Tibial artery (tissue), 4 donors: ENCODE measurements at regions not wholly inside any gene's neighbourhood (a gene's known extent, or its start where the extent isn't known, plus 50 kb on each side); places are given as distances from the start of the nearest gene placed in this dataset.
A peak's percentile ranks its signal among the peaks of the same experiment; 100 is the strongest.

Experiments used
- DNase-seq, 2 donors: peaks; one replicate each; pipeline ENCODE4 v3.0.0-alpha.2; 2019
- H3K27ac ChIP-seq, 2 donors: fragments of 200-600 bp; sonication (generic) in 1 of 2; 1 replicate in 1 of 2; 2 replicates in 1 of 2; pipeline ENCODE4 v1.5.1; 2018 to 2019; ENCODE audit warnings: mild to moderate bottlenecking in 1 of 2
- H3K27me3 ChIP-seq, 2 donors: fragments of 200-600 bp; sonication (generic) in 1 of 2; one replicate each; pipeline versions ENCODE4 v1.5.1 to v1.6.0; 2016 to 2019
- H3K36me3 ChIP-seq, 3 donors: fragments of 200-600 bp; sonication (generic) in 2 of 3; one replicate each; pipeline ENCODE4 v1.5.1; 2016 to 2019; ENCODE audit warnings: mild to moderate bottlenecking in 2 of 3
- H3K4me1 ChIP-seq, 4 donors: fragments of 200-600 bp; sonication (generic) in 2 of 4; 1 replicate in 3 of 4; 2 replicates in 1 of 4; pipeline ENCODE4 v1.5.1; 2016 to 2019
- H3K4me3 ChIP-seq, 2 donors: fragments of 200-600 bp; sonication (generic) in 1 of 2; 1 replicate in 1 of 2; 2 replicates in 1 of 2; pipeline ENCODE4 v1.5.1; 2018 to 2019; ENCODE audit warnings: mild to moderate bottlenecking in 2 of 2
- H3K9me3 ChIP-seq, 3 donors: fragments of 200-600 bp; sonication (generic) in 1 of 3; one replicate each; pipeline ENCODE4 v1.5.1; 2016 to 2019
- CTCF ChIP-seq, 2 experiments: fragments of 200-600 bp in 1 of 2; fragments of 450-650 bp in 1 of 2; IDR thresholded peaks; one replicate each; pipeline ENCODE4 v1.5.1; 2017 to 2019; ENCODE audit warnings: antibody characterized with exemption in 2 of 2, mild to moderate bottlenecking in 1 of 2, moderate library complexity in 1 of 2
- intact Hi-C: fragments of 100-400 bp; cut with DNase I; formaldehyde crosslinking; loops from one replicate; pipeline ENCODE4 v1.15.0; 2023; ENCODE audit warnings: low total_unique reads

GRCh38 chr21:33985117-33986050, 69.8 kb upstream of the ATP5PO start:
- Histone ChIP-seq H3K27me3 (no peaks in the 10 kb centered on the region), H3K9me3 (no peaks in the 10 kb centered on the region), H3K36me3 (no peaks in the 10 kb centered on the region), H3K27ac (no peak overlapping the region), H3K4me3 (no peak overlapping the region), H3K4me1 (no peaks in the 10 kb centered on the region)
- DNase-seq, result no peak
- intact Hi-C loops, result no loop called here
- no peak for TF ChIP-seq CTCF (IDR thresholded peaks at IDR 0.05)

GRCh38 chr21:33984021-33984481, 68.4 kb upstream of the ATP5PO start:
- Histone ChIP-seq H3K4me3 (no peak overlapping the region), H3K4me1 (no peaks in the 10 kb centered on the region), H3K27me3 (no peaks in the 10 kb centered on the region), H3K9me3 (no peaks in the 10 kb centered on the region), H3K36me3 (no peaks in the 10 kb centered on the region), H3K27ac (no peak overlapping the region)
- no peak for DNase-seq
- no peak for TF ChIP-seq CTCF (IDR thresholded peaks at IDR 0.05)
- intact Hi-C loops, result no loop called here

- intact Hi-C loops, result no loop called here
- Histone ChIP-seq H3K4me3 (no peak overlapping the region), H3K27me3 (no peaks in the 10 kb centered on the region), H3K27ac (no peak overlapping the region), H3K9me3 (no peaks in the 10 kb centered on the region), H3K36me3 (no peaks in the 10 kb centered on the region), H3K4me1 (peaks cover 0 to 12% (median 0%) of the 10 kb centered on the region in 4 donors)
- peak in 1 of 2 donors; percentile 32 for DNase-seq
- no peak for TF ChIP-seq CTCF (IDR thresholded peaks at IDR 0.05)
These were observed 65.9 kb upstream of the ATP5PO start for GRCh38 chr21:33981391-33982101.

GRCh38 chr21:33980276-33980916, 64.8 kb upstream of the ATP5PO start:
- intact Hi-C loops, result no loop called here
- no peak for TF ChIP-seq CTCF (IDR thresholded peaks at IDR 0.05)
- no peak overlapping the region for H3K4me3 ChIP-seq
- H3K27me3 ChIP-seq, result no peaks in the 10 kb centered on the region
- no peaks in the 10 kb centered on the region for H3K36me3 ChIP-seq
- peaks cover 0 to 23% (median 3%) of the 10 kb centered on the region in 4 donors for H3K4me1 ChIP-seq
- H3K27ac ChIP-seq, result no peak overlapping the region
- no peaks in the 10 kb centered on the region for H3K9me3 ChIP-seq
- DNase-seq, result no peak

GRCh38 chr21:33978585-33978984, 63.0 kb upstream of the ATP5PO start:
- H3K27ac ChIP-seq, result no peak overlapping the region
- no peak overlapping the region for H3K4me3 ChIP-seq
- H3K36me3 ChIP-seq, result no peaks in the 10 kb centered on the region
- no peaks in the 10 kb centered on the region for H3K9me3 ChIP-seq
- H3K27me3 ChIP-seq, result no peaks in the 10 kb centered on the region
- H3K4me1 ChIP-seq, result peaks cover 0 to 23% (median 4%) of the 10 kb centered on the region in 4 donors
- intact Hi-C loops, result no loop called here
- no peak for DNase-seq
- no peak for TF ChIP-seq CTCF (IDR thresholded peaks at IDR 0.05)
